ENCODE measurements at regions not wholly inside any gene's neighbourhood (a gene's known extent, or its start where the extent isn't known, plus 50 kb on each side); places are given as distances from the start of the nearest gene placed in this dataset.

GRCh38 chr3:81261996-81262395 is 499.4 kb downstream of the GBE1 start:
- DNase-seq, result no peak
- ChIA-PET POLR2A (no interaction called here), CTCF (no interaction called here)
- no peaks in the 10 kb centered on the region for H3K36me3 Mint-ChIP-seq (ENCODE audit: low read depth)
- ATAC-seq, result no peak
- no peak overlapping the region for H3K27ac Mint-ChIP-seq
- H3K4me3 Mint-ChIP-seq, result no peak overlapping the region
- H3K9me3 Mint-ChIP-seq (ENCODE audit: insufficient read depth), result no peaks in the 10 kb centered on the region
- H3K27me3 Mint-ChIP-seq (ENCODE audit: low read depth), result no peaks in the 10 kb centered on the region
- H3K4me1 Mint-ChIP-seq (ENCODE audit: low read depth), result no peaks in the 10 kb centered on the region

GRCh38 chr3:81255463-81255862 is 506.0 kb downstream of the GBE1 start:
- H3K9me3 Mint-ChIP-seq (ENCODE audit: insufficient read depth), result no peaks in the 10 kb centered on the region
- POLR2A ChIA-PET, result no interaction called here
- CTCF ChIA-PET, result no interaction called here

GRCh38 chr3:81251096-81251495 is 510.3 kb downstream of the GBE1 start:
- ATAC-seq (no peak), DNase-seq (no peak)
- no peak overlapping the region for H3K4me3 Mint-ChIP-seq
- H3K27me3 Mint-ChIP-seq (ENCODE audit: low read depth), result no peaks in the 10 kb centered on the region
- H3K27ac Mint-ChIP-seq, result no peak overlapping the region
- POLR2A ChIA-PET, result no interaction called here
- no peaks in the 10 kb centered on the region for H3K9me3 Mint-ChIP-seq (ENCODE audit: insufficient read depth)
- CTCF ChIA-PET, result no interaction called here
- no peaks in the 10 kb centered on the region for H3K36me3 Mint-ChIP-seq (ENCODE audit: low read depth)
- no peaks in the 10 kb centered on the region for H3K4me1 Mint-ChIP-seq (ENCODE audit: low read depth)

More at GRCh38 chr3:81255463-81255862, 506.0 kb downstream of the GBE1 start:
- no peak for ATAC-seq
- DNase-seq, result no peak
- no peak overlapping the region for H3K27ac Mint-ChIP-seq
- no peaks in the 10 kb centered on the region for H3K36me3 Mint-ChIP-seq (ENCODE audit: low read depth)
- no peaks in the 10 kb centered on the region for H3K27me3 Mint-ChIP-seq (ENCODE audit: low read depth)
- H3K4me1 Mint-ChIP-seq (ENCODE audit: low read depth), result no peaks in the 10 kb centered on the region
- H3K4me3 Mint-ChIP-seq, result no peak overlapping the region

- CTCF ChIA-PET, result no interaction called here
- DNase-seq (no peak), ATAC-seq (no peak)
- H3K27ac Mint-ChIP-seq, result no peak overlapping the region
- H3K36me3 Mint-ChIP-seq (ENCODE audit: low read depth), result no peaks in the 10 kb centered on the region
- H3K27me3 Mint-ChIP-seq (ENCODE audit: low read depth), result no peaks in the 10 kb centered on the region
- H3K9me3 Mint-ChIP-seq (ENCODE audit: insufficient read depth), result no peaks in the 10 kb centered on the region
- H3K4me3 Mint-ChIP-seq, result no peak overlapping the region
- no peaks in the 10 kb centered on the region for H3K4me1 Mint-ChIP-seq (ENCODE audit: low read depth)
- POLR2A ChIA-PET, result no interaction called here
These were observed 511.9 kb downstream of the GBE1 start for GRCh38 chr3:81249540-81250029.

GRCh38 chr3:81245501-81245900 is 515.9 kb downstream of the GBE1 start:
- Mint-ChIP-seq H3K27ac (no peak overlapping the region), H3K36me3 (ENCODE audit: low read depth) (no peaks in the 10 kb centered on the region), H3K9me3 (ENCODE audit: insufficient read depth) (no peaks in the 10 kb centered on the region), H3K4me3 (no peak overlapping the region), H3K4me1 (ENCODE audit: low read depth) (no peaks in the 10 kb centered on the region), H3K27me3 (ENCODE audit: low read depth) (no peaks in the 10 kb centered on the region)
- CTCF ChIA-PET, result no interaction called here
- no peak for DNase-seq
- POLR2A ChIA-PET, result no interaction called here
- no peak for ATAC-seq

GRCh38 chr3:81245043-81245442 is 516.4 kb downstream of the GBE1 start:
- POLR2A ChIA-PET, result no interaction called here
- ATAC-seq (no peak), DNase-seq (no peak)
- H3K9me3 Mint-ChIP-seq (ENCODE audit: insufficient read depth), result no peaks in the 10 kb centered on the region
- H3K27me3 Mint-ChIP-seq (ENCODE audit: low read depth), result no peaks in the 10 kb centered on the region
- H3K36me3 Mint-ChIP-seq (ENCODE audit: low read depth), result no peaks in the 10 kb centered on the region
- CTCF ChIA-PET, result no interaction called here
- no peak overlapping the region for H3K4me3 Mint-ChIP-seq
- H3K27ac Mint-ChIP-seq, result no peak overlapping the region
- H3K4me1 Mint-ChIP-seq (ENCODE audit: low read depth), result no peaks in the 10 kb centered on the region

- CTCF ChIA-PET, result no interaction called here
- Mint-ChIP-seq H3K27ac (no peak overlapping the region), H3K27me3 (ENCODE audit: low read depth) (no peaks in the 10 kb centered on the region), H3K36me3 (ENCODE audit: low read depth) (no peaks in the 10 kb centered on the region), H3K4me1 (ENCODE audit: low read depth) (no peaks in the 10 kb centered on the region), H3K4me3 (no peak overlapping the region), H3K9me3 (ENCODE audit: insufficient read depth) (no peaks in the 10 kb centered on the region)
- DNase-seq (no peak), ATAC-seq (no peak)
- POLR2A ChIA-PET, result no interaction called here
These were observed 517.2 kb downstream of the GBE1 start for GRCh38 chr3:81244231-81244630.

GRCh38 chr3:81242871-81243270 is 518.6 kb downstream of the GBE1 start:
- no peaks in the 10 kb centered on the region for H3K27me3 Mint-ChIP-seq (ENCODE audit: low read depth)
- H3K27ac Mint-ChIP-seq, result no peak overlapping the region
- POLR2A ChIA-PET, result no interaction called here
- H3K4me1 Mint-ChIP-seq (ENCODE audit: low read depth), result no peaks in the 10 kb centered on the region
- ATAC-seq (no peak), DNase-seq (no peak)
- no peak overlapping the region for H3K4me3 Mint-ChIP-seq
- H3K36me3 Mint-ChIP-seq (ENCODE audit: low read depth), result no peaks in the 10 kb centered on the region
- CTCF ChIA-PET, result no interaction called here
- H3K9me3 Mint-ChIP-seq (ENCODE audit: insufficient read depth), result no peaks in the 10 kb centered on the region

GRCh38 chr3:81237181-81237580 is 524.3 kb downstream of the GBE1 start:
- Mint-ChIP-seq H3K27me3 (ENCODE audit: low read depth) (no peaks in the 10 kb centered on the region), H3K9me3 (ENCODE audit: insufficient read depth) (no peaks in the 10 kb centered on the region), H3K27ac (no peak overlapping the region), H3K4me3 (no peak overlapping the region), H3K36me3 (ENCODE audit: low read depth) (no peaks in the 10 kb centered on the region), H3K4me1 (ENCODE audit: low read depth) (no peaks in the 10 kb centered on the region)
- DNase-seq (no peak), ATAC-seq (no peak)
- POLR2A ChIA-PET, result no interaction called here
- CTCF ChIA-PET, result no interaction called here

- H3K9me3 Mint-ChIP-seq (ENCODE audit: insufficient read depth), result no peaks in the 10 kb centered on the region
- H3K27ac Mint-ChIP-seq, result no peak overlapping the region
- no peak for DNase-seq
- H3K36me3 Mint-ChIP-seq (ENCODE audit: low read depth), result no peaks in the 10 kb centered on the region
- no peaks in the 10 kb centered on the region for H3K4me1 Mint-ChIP-seq (ENCODE audit: low read depth)
- POLR2A ChIA-PET, result no interaction called here
- no peak for ATAC-seq
- CTCF ChIA-PET, result no interaction called here
- H3K27me3 Mint-ChIP-seq (ENCODE audit: low read depth), result no peaks in the 10 kb centered on the region
- H3K4me3 Mint-ChIP-seq, result no peak overlapping the region
These were observed 543.4 kb downstream of the GBE1 start for GRCh38 chr3:81218023-81218422.

GRCh38 chr3:81217101-81217500 is 544.3 kb downstream of the GBE1 start:
- ChIA-PET CTCF (no interaction called here), POLR2A (no interaction called here)
- H3K27me3 Mint-ChIP-seq (ENCODE audit: low read depth), result no peaks in the 10 kb centered on the region
- H3K4me3 Mint-ChIP-seq, result no peak overlapping the region
- H3K9me3 Mint-ChIP-seq (ENCODE audit: insufficient read depth), result no peaks in the 10 kb centered on the region
- no peak overlapping the region for H3K27ac Mint-ChIP-seq
- no peak for DNase-seq
- no peaks in the 10 kb centered on the region for H3K4me1 Mint-ChIP-seq (ENCODE audit: low read depth)
- no peaks in the 10 kb centered on the region for H3K36me3 Mint-ChIP-seq (ENCODE audit: low read depth)
- no peak for ATAC-seq

GRCh38 chr3:81216192-81216591 is 545.3 kb downstream of the GBE1 start:
- H3K9me3 Mint-ChIP-seq (ENCODE audit: insufficient read depth), result no peaks in the 10 kb centered on the region
- no peaks in the 10 kb centered on the region for H3K27me3 Mint-ChIP-seq (ENCODE audit: low read depth)
- no peak for ATAC-seq
- no peak for DNase-seq
- no peak overlapping the region for H3K27ac Mint-ChIP-seq
- POLR2A ChIA-PET, result no interaction called here
- CTCF ChIA-PET, result no interaction called here
- H3K4me3 Mint-ChIP-seq, result no peak overlapping the region
- no peaks in the 10 kb centered on the region for H3K4me1 Mint-ChIP-seq (ENCODE audit: low read depth)
- no peaks in the 10 kb centered on the region for H3K36me3 Mint-ChIP-seq (ENCODE audit: low read depth)

- POLR2A ChIA-PET, result no interaction called here
- H3K36me3 Mint-ChIP-seq (ENCODE audit: low read depth), result no peaks in the 10 kb centered on the region
- H3K4me3 Mint-ChIP-seq, result no peak overlapping the region
- no peaks in the 10 kb centered on the region for H3K4me1 Mint-ChIP-seq (ENCODE audit: low read depth)
- H3K27me3 Mint-ChIP-seq (ENCODE audit: low read depth), result no peaks in the 10 kb centered on the region
- H3K9me3 Mint-ChIP-seq (ENCODE audit: insufficient read depth), result no peaks in the 10 kb centered on the region
- DNase-seq (no peak), ATAC-seq (no peak)
- H3K27ac Mint-ChIP-seq, result no peak overlapping the region
- CTCF ChIA-PET, result no interaction called here
These were observed 546.8 kb downstream of the GBE1 start for GRCh38 chr3:81214631-81215030.
